ENCODE measurements at regions not wholly inside any gene's neighbourhood (a gene's known extent, or its start where the extent isn't known, plus 50 kb on each side); places are given as distances from the start of the nearest gene placed in this dataset.

DNA sequence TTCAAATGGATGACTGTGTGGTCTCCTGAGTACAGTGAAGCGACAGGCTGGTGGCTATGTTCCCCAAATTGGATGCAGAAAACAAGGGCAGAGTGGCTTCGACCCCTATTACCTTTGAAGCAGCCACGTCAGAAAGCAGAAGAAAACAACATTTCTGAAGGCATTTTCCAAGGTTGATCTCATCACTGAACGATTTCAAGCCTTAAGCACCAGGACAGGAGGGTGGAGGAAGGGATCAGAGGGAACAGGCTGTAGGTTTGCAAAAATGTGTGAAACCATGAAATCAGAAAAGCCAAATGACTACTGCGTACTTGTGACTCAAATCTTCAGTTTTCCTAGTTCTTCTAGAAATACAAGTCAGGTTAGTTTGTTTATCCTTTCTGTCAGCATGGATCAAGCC is 181.0 kb upstream of the TMEM106B start:
- TF ChIP-seq, protein P1, sequence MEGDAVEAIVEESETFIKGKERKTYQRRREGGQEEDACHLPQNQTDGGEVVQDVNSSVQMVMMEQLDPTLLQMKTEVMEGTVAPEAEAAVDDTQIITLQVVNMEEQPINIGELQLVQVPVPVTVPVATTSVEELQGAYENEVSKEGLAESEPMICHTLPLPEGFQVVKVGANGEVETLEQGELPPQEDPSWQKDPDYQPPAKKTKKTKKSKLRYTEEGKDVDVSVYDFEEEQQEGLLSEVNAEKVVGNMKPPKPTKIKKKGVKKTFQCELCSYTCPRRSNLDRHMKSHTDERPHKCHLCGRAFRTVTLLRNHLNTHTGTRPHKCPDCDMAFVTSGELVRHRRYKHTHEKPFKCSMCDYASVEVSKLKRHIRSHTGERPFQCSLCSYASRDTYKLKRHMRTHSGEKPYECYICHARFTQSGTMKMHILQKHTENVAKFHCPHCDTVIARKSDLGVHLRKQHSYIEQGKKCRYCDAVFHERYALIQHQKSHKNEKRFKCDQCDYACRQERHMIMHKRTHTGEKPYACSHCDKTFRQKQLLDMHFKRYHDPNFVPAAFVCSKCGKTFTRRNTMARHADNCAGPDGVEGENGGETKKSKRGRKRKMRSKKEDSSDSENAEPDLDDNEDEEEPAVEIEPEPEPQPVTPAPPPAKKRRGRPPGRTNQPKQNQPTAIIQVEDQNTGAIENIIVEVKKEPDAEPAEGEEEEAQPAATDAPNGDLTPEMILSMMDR (conservative IDR thresholded peaks at IDR 0.05; ENCODE audit: low read length): no peak
- TF ChIP-seq EZH2phosphoT487 (IDR thresholded peaks at IDR 0.05; ENCODE audit: borderline replicate concordance, low read depth, low read length): no peak

Data from OCI-LY7 (cell line).